ENCODE measurements at regions not wholly inside any gene's neighbourhood (a gene's known extent, or its start where the extent isn't known, plus 50 kb on each side); places are given as distances from the start of the nearest gene placed in this dataset.

GRCh38 chr2:82994151-82994550 lies 1464.9 kb downstream of the SUCLG1 start:
- no peak for TF ChIP-seq CTCF (IDR thresholded peaks at IDR 0.05; ENCODE audit: borderline replicate concordance, extremely low read depth, low read length, poor library complexity, severe bottlenecking)
- no peak for TF ChIP-seq EZH2 (IDR thresholded peaks at IDR 0.05; ENCODE audit: borderline replicate concordance, low read depth, low read length, severe bottlenecking)
